DMS 273 (cell line): ENCODE measurements at regions not wholly inside any gene's neighbourhood (a gene's known extent, or its start where the extent isn't known, plus 50 kb on each side); places are given as distances from the start of the nearest gene placed in this dataset.

Experiments
- DNase-seq: peaks from one replicate; lab custom pipeline; 2025; ENCODE audit not compliant: unreplicated experiment; lab: John Stamatoyannopoulos, UW

DNA sequence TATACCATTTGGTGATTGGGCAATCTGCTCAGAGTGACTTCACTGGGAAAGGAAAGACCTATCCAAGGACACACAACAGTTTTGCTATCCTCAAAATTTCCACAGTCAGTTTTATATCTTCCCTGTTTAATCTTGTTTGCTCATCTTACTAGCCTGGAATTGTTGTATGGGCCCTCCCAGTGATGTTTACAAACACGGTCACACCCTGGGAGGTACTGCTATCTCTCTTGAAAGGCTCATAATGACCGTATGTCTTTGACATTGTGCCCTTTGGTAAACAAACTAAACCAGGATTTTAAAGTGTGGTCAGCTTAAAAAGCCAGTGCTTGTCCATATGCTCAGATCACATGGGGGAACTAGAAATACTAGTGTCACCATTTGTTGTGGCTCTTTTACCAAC is 277.0 kb downstream of the CDH2 start:
- no peak for DNase-seq

DNA sequence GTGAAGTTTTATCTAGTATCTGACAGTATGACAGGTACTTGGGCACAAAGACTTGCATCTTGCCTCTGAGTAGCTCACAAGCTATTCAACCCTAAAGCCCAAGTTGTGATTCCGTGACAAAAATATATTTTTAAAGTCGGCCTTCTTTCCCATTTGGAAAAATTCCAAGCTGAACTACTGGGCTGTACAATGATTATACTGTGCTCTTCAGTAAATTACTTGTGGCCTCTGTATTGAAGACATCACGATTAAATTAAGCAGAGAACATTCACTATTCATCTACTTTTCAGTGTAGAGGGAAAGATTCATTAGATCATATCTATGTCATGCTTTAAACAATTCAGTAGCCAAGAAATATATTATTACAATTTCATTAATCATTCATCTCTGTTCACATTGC is 282.2 kb downstream of the CDH2 start:
- DNase-seq, result no peak

DNA sequence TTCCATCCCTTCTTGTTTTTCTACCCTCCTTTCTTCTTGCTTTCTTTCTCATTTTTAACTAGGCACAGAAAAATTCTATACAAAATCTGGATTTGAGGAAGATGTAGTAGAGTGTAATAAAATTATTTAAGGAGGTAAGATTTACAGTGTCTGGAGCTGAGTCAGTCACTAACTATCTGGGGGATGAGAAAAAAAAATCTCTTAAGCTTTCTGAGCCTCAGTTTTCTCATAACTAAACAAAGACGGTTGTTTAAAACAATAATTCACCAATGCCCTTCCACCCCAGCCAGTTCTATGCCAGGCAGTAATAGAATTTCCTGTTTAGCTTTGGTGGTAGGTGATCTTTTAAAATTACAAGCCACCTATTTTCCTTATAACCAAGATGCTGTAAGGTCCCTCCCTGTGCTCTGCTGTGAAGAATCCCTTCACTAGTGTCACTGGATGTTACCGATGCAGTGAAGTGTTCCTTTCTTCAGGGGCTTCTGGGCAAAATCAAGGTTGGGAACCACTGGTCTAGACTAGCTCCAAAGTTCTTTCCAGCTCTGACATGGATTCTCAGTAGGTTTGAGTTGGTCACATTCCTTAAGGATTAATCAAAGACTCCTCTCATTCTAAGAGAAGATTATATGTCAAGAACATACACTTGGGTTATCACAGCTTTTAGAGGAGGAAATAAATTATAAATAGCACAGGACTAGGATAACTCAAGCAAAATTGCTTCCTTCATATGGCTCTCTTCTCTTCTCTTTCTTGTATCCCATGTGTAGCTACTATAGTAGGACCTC is 289.0 kb downstream of the CDH2 start:
- no peak for DNase-seq

DNA sequence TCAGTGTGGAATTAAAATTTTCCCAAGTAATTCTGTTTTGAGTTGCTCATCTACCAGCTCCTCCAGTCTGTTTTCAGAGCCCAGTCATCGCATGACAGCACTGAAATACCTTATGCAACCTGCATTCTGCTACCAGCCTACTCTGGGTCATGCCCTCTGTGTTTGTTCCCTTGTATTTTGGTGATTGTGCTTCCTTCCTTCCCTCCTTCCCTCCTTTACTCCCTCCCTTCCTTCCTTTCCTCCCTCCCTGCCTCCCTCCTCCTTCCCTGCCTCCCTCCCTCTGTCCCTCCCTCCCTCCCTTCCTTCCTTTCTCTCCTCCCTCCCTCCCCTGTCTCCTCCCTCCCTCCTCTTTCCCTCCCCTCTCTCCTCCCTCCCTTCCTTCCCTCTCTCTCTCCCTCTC is 289.6 kb downstream of the CDH2 start:
- no peak for DNase-seq

DNA sequence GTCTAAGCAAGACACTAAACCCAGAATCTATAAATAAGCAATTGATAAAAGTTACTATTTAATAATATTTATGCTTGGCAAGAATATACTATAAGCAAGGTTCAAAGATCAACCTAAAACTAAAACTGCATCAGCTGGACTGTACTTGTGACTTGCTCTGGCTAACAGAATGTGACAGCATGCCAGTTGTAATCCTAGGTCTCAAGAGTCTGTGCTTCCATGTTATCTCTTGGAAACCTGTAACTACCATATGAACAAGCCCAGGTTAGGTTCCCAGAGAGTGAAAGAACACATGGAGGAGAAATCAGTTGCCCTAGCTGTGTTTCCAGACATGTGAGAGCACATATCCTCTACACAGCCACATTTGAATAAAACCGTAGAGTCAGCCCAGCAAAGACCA is 297.4 kb downstream of the CDH2 start:
- no peak for DNase-seq

DNA sequence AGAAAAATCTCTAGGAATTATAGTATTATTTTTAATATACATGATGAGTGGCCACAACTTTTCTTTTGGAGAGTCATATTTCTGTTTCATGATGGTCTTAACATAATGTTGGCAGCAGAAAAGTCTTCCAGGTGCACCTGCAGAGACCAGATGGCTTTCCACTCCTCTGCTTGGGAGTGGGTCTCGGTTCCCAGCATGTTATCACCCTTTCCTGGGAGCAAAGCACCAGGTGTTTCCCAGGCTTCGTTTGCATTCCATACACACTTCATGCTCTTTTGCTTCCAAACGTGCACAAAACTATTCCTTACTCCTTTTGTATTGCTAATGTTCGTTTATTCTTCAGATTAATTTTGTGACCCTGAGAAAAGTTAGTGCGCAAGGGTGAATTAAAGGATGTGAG is 305.2 kb downstream of the CDH2 start:
- peak; percentile 75 for DNase-seq

DNA sequence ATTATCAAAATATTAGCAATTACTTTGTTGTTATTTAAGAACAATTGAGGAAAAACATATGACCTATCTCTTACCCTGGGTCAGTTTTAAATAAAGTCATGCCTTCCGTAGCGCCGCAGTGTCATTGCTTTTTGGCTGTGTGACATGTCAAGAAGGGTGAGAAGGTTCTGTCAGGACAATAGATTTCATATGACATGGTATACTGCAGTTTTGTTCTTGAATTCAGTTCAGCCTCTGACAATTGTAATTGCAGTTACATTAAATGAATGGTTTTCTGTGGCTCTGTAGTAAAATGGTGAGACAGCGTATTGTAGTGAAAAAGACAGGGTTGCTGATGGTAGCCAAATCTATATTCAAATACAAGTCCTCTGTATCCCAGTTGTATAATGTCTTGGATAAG is 307.2 kb downstream of the CDH2 start:
- DNase-seq, result no peak

DNA sequence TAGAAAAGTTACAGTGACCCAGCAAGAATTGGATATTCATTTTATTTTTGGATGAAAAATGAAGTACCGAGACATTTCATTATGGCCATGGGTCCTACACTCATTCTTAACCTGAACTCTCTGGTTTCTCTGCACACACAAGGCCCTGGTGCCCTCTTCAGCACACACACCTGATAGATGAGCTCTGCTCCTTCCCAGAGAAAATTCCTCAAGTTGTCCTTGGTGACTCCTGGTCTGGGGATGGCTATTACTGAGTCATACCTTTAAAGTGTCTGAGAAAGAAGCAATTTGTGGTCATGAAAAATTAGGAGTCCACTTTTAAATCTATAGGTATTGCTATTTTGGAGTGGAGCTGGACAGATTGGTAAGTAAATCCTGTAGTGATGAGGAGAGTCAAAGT is 311.5 kb downstream of the CDH2 start:
- DNase-seq, result no peak

DNA sequence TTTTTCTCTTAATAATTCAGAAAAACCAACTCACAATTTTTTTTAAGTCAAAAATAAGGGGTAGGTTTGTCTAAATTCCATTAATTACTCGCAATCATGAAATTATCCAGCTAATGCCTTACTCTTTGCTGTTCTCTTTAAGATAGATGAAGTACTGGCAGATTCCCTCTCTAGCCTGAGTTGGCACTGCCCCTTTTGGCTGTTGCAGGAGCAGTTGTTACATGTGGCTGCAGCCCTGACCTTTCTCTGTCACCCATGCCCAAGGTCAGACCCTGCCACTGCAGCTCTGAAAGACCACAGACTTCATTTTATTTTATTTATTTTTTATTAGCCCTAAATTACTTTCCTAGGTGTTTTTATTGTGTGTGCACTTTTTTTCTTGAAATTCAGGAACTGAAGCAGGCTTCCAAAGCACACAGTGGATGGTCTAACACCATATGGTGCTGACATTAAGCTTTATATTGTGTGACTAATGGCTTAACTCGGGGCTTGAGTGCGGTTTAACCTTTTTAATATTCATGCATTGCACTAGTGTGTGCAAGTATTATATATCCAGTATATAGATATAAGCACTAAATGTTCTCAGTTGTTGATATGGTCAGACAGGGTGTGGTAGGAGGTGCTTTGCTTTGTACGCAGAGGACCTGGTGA is 313.0 kb downstream of the CDH2 start:
- peak; percentile 81 for DNase-seq

DNA sequence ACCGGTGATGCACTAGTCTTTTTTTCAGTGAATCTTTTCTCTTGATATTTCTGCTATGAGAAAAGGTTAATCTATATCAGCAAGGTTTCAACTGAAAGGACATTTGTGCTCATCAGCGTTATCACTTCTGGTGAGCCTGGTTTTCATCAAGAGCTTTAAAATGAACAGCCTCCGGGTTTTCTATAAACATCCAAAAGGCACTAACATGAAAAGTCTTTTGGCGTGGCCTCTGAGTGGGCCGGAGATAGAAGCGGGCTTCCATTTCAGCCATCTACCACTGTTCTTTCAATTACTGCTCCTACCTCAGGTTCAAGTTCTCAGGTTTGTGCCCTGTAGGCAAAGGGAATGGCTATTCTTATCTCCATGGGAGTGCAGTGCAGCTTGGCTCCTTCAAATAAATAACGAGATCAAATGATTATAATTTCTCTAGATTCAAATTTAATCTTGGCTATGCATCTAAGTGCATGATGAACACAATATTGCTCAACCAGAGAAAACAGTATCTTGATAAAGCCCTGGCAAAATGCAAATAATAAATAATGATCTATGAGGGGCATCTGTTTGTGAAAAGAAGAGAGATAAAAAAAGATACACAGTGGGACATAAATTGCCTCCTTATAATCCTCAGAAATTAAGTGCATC is 314.8 kb downstream of the CDH2 start:
- peak; percentile 45 for DNase-seq

DNA sequence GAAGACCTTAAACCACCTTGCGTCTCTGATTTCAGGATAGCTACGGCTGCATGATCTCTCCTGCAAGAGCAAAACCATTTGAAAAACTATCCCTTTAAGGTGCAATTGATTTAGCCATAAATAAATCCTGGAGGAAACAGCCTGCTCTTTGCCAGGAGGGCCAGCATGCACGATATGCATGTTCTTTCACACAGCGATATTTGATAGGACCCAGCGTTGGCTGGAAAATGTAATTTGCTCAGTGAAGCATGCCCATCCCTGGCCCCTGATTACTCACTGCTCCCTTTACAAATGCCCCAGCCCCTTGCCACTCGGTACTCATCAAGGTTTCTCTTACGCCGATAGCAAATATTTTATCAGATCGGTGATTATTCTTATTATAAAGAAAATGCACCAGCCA is 315.4 kb downstream of the CDH2 start:
- peak; percentile 94 for DNase-seq

DNA sequence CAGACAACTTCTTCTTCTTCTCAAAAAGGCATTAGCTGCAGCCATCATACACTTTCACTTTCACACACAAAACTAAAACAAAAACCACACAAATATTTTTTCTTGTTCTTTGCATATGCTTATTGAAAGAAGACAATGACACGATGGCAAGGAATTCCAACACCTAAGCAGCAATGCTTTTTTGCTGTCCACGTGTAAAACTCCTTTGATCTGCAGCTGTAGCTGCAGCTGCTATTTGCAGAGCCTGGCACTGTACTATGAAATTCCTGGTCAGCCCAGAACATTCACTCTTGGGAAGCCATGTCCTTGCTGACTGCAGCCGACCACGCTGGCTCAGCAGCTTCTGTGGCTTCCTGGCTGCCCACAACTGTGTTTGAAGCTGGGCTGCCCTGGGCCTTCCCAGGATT is 316.2 kb downstream of the CDH2 start:
- DNase-seq, result peak; percentile 38

DNA sequence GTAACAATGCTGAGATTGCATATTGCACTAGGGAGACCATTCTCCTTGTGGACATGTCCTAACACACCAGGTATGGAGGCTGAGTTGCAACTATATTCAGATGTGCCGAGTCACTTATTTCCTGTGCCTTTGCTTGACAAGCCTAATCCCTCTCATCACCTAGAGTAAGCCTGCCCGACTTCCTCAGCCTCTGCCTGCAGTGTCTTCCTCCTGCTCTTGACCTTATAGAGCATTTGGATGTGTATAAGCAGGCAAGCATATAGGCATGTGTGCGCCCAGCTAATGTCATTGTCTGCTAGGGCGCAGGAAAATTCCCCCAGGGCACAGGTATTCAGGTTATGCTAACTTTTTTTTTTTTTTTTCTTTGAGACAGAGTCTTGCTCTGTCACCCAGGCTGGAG is 316.9 kb downstream of the CDH2 start:
- no peak for DNase-seq

DNA sequence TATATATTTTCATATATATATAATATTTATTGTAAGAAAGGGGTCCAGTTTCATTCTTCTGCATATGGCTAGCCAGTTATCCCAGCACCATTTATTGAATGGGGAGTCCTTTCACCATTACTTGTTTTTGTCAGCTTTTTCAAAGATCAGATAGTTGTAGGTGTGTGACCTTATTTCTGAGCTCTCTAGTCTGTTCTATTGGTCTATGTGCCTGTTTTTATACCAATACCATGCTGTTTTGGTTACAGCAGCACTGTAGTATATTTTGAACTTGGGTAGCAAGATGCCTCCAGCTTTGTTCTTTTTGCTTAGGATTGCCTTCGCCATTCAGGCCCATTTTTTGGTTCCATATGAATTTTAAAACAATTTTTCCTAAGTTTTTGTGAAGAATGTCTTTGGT is 320.1 kb downstream of the CDH2 start:
- DNase-seq, result no peak

DNA sequence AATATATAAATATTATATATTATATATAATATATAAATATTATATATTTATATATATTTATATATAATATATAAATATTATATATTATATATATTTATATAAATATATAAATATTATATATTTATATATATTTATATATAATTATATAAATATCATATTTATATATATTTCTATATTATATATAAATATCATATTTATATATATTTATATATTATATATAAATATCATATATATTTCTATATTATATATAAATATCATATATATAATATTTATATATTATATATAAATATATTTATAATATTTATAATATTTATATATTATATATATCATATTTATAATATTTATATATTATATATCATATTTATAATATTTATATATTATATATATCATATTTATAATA is 321.4 kb downstream of the CDH2 start:
- DNase-seq, result no peak

DNA sequence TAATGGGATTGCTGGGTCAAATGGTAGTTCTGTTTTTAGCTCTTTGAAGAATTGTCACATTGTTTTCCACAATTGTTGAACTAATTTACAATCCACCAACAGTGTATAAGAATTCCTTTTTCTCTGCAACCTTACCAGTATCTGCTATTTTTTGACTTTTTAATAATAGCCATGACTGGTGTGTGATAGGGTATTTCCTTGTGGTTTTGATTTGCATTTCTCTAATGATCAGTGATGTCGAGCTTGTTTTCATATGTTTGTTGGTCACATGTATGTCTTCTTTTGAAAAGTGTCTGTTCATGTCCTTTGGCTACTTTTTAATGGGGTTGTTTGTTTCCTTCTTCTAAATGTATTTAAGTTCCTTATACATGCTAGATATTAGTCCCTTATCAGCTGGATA is 322.3 kb downstream of the CDH2 start:
- DNase-seq, result no peak

DNA sequence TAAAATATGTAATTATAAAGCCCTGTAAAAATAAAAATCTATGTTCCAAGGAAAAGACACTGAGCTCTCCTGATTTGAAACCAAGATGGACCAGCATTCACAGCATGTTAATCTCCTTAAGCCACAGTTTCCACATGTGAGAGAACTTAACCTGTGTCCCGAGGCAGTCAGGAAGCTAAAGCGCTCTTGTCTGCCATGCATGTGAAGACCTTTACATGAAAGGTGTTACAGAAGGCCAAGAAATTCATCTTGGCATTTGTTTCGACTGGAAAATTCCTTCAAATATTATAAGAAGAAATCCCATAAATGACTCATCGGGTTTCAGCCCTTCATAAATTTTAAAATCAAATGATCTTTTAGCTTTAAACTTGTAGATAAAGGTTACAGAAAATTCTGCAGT is 328.6 kb downstream of the CDH2 start:
- DNase-seq, result no peak

DNA sequence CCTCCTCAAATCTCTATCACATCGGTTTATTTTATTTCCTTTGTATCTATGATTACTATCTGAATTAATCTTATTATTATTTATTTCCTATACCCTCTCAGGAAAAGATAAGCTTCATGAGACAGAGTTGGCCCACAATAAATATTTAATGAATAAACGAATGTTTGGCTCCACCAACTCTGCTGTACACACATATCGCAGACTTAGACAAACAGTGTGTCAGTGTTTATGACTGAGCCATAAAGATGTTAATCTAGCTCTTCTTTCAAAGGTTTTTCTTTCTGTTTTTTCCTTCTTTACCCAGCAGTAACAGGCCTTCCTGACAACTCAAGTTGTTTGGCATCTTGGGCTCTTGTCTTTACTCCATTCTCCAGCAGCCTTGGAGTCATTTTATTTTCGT is 329.5 kb downstream of the CDH2 start:
- DNase-seq, result no peak

DNA sequence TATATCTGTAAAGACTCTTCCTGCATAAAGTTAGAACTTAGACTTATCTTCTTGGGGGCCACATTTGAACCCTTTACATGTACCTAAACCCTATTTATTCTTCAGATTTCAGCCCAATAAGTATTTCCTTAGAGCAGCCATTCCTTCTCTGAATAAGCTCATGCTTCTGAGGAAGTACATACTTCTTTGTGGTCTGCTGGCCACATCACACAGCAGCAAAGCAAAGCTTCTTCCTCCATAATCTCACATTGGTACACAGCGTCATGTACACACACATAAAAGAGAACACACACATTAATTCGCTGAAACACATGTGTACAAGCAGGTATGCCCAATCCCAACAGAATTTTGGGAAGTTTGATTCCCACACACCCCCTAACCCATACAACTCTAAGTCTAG is 331.0 kb downstream of the CDH2 start:
- DNase-seq, result no peak

DNA sequence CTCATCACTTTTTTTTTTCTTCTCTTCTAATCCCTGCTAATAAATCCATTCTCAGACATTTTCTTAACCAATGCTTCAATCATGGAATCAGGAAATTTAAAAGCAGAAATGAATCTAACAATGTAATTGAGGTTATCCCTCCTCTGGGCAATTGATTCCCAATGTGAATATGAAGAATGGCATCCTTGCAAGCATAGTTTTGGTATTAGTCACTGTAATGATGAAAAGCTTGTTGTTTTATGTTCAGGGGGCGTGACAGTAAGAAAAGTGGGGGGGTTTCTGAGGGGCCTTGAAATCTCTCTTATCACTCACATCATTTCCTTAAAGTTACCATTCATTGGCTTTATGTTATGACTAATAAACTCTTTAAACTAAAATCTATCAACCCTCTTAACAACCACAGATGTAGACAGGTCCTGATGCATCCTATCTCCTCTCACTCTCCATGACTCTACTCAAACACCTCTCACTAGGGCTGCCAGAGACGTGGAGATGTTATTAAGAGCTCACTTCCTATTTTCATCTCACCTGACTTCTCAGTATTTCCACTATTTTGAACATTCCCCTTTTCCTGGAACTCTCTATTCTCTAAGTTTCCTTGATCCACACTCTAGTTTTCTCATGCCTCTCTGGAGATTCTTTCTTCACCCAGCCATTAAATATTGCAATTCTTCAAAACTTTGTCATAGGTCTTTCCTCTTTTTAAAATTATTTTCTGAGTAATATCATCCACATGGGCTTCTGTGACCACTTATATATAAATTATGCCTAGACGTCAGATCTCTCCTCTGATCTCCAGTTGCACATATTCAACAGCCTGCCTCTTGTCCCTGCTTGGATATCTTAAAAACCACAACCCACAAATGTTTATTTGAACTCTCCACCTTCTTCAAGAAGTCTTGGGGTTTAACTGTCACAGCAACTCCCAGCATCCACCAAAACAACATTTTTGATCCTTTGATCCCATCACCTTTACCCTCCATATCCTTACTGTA is 332.9 kb downstream of the CDH2 start:
- DNase-seq, result no peak

DNA sequence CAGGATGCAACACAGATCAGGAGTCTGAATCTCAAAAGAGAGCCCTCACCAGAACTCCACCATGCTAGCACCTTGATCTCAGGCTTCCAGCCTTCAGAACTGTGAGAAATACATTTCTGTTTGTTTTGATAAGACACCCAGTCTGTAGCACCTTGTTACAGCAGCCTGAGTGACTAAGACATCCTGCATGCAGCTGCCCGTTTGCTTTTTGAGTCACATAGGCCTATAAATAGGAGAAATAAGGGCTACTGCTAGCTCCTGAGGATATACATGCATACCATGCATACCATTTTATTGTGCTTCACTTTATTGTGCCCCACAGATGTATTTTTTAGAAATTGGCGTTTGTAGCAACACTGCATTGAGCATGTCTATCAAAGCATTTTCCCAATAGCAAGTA is 337.8 kb downstream of the CDH2 start:
- no peak for DNase-seq
